ENCODE measurements at regions not wholly inside any gene's neighbourhood (a gene's known extent, or its start where the extent isn't known, plus 50 kb on each side); places are given as distances from the start of the nearest gene placed in this dataset.

- H3K27me3 ChIP-seq: no peaks in the 10 kb centered on the region
- DNase-seq: no peak
- H3K4me3 ChIP-seq (ENCODE audit: low read depth, low read length): no peak overlapping the region
- no peaks in the 10 kb centered on the region for H3K9me3 ChIP-seq
- no peaks in the 10 kb centered on the region for H3K36me3 ChIP-seq
- H3K4me1 ChIP-seq: no peaks in the 10 kb centered on the region; the same call in 1 of the 2 replicates
- TF ChIP-seq, protein P1, sequence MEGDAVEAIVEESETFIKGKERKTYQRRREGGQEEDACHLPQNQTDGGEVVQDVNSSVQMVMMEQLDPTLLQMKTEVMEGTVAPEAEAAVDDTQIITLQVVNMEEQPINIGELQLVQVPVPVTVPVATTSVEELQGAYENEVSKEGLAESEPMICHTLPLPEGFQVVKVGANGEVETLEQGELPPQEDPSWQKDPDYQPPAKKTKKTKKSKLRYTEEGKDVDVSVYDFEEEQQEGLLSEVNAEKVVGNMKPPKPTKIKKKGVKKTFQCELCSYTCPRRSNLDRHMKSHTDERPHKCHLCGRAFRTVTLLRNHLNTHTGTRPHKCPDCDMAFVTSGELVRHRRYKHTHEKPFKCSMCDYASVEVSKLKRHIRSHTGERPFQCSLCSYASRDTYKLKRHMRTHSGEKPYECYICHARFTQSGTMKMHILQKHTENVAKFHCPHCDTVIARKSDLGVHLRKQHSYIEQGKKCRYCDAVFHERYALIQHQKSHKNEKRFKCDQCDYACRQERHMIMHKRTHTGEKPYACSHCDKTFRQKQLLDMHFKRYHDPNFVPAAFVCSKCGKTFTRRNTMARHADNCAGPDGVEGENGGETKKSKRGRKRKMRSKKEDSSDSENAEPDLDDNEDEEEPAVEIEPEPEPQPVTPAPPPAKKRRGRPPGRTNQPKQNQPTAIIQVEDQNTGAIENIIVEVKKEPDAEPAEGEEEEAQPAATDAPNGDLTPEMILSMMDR (IDR thresholded peaks at IDR 0.05; ENCODE audit: low read depth, low read length): no peak
These were observed 329.0 kb downstream of the GBE1 start for GRCh38 chr3:81432456-81432855.

GRCh38 chr3:81426826-81427577, 334.4 kb downstream of the GBE1 start:
- TF ChIP-seq, protein P1 (IDR thresholded peaks at IDR 0.05; ENCODE audit: low read depth, low read length): no peak
- DNase-seq: no peak

GRCh38 chr3:81425198-81425868, 336.1 kb downstream of the GBE1 start:
- Histone ChIP-seq H3K4me1 (no peaks in the 10 kb centered on the region; the same call in 1 of the 2 replicates), H3K27me3 (no peaks in the 10 kb centered on the region), H3K9me3 (no peaks in the 10 kb centered on the region), H3K36me3 (no peaks in the 10 kb centered on the region), H3K4me3 (ENCODE audit: low read depth, low read length) (no peak overlapping the region)
- no peak for DNase-seq
- TF ChIP-seq, protein P1 (IDR thresholded peaks at IDR 0.05; ENCODE audit: low read depth, low read length): no peak

More at GRCh38 chr3:81426826-81427577, 334.4 kb downstream of the GBE1 start:
- Histone ChIP-seq H3K9me3 (no peaks in the 10 kb centered on the region), H3K4me3 (ENCODE audit: low read depth, low read length) (no peak overlapping the region), H3K36me3 (no peaks in the 10 kb centered on the region), H3K4me1 (no peaks in the 10 kb centered on the region; the same call in 1 of the 2 replicates), H3K27me3 (no peaks in the 10 kb centered on the region)

- H3K27me3 ChIP-seq: no peaks in the 10 kb centered on the region
- no peaks in the 10 kb centered on the region for H3K9me3 ChIP-seq
- TF ChIP-seq, protein P1 (IDR thresholded peaks at IDR 0.05; ENCODE audit: low read depth, low read length): peak; percentile 49
- DNase-seq: no peak
- H3K4me1 ChIP-seq: no peaks in the 10 kb centered on the region
- H3K36me3 ChIP-seq: no peaks in the 10 kb centered on the region
- H3K4me3 ChIP-seq (ENCODE audit: low read depth, low read length): no peak overlapping the region
These were observed 342.2 kb downstream of the GBE1 start for GRCh38 chr3:81419228-81419627.

DNA sequence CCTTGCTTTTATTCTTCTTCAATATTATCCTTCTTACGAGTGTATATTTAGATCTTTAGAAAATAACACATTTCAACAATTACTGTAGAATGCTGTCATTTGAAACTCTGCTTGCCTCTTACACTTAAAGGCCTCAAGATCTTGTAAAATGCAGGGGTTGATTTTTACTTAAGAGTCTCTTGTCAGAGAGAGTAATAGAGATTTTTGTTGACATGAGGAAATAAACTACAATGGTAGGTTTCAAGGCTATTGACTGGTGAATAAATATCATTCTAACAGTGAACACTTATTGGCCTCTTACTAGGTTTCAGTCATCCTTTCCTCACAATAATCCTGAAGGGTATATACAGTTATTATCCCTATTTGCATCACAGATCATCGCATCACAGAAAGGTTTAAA, 344.6 kb downstream of the GBE1 start:
- H3K9me3 ChIP-seq: no peaks in the 10 kb centered on the region
- H3K4me1 ChIP-seq: no peaks in the 10 kb centered on the region
- no peak for DNase-seq
- no peak overlapping the region for H3K4me3 ChIP-seq (ENCODE audit: low read depth, low read length)
- H3K27me3 ChIP-seq: no peaks in the 10 kb centered on the region
- H3K36me3 ChIP-seq: no peaks in the 10 kb centered on the region
- TF ChIP-seq, protein P1 (IDR thresholded peaks at IDR 0.05; ENCODE audit: low read depth, low read length): no peak

- Histone ChIP-seq H3K36me3 (no peaks in the 10 kb centered on the region), H3K4me3 (ENCODE audit: low read depth, low read length) (no peak overlapping the region), H3K9me3 (no peaks in the 10 kb centered on the region), H3K27me3 (no peaks in the 10 kb centered on the region), H3K4me1 (no peaks in the 10 kb centered on the region)
- no peak for DNase-seq
- TF ChIP-seq, protein P1 (IDR thresholded peaks at IDR 0.05; ENCODE audit: low read depth, low read length): no peak
These were observed 355.1 kb downstream of the GBE1 start for GRCh38 chr3:81406318-81406717.

All from BE2C (cell line).